T-cell (primary cell): ENCODE measurements at regions not wholly inside any gene's neighbourhood (a gene's known extent, or its start where the extent isn't known, plus 50 kb on each side); places are given as distances from the start of the nearest gene placed in this dataset.

Experiments
- ATAC-seq, 4 experiments: fragments of 200-7000 bp in 3 of 4; fragments of 150-1000 bp in 1 of 4; cut with Tn5 transposase; replicated peaks in 1 of 4; 1 replicate in 3 of 4; 2 replicates in 1 of 4; pipeline ENCODE4 v1.10.0; 2021; ENCODE audit warnings: moderate library complexity in 3 of 4, mild to moderate bottlenecking in 2 of 4, moderate number of reproducible peaks in 1 of 4
- CTCF ChIA-PET, 2 donors: fragments of 300-600 bp; sonication (Branson Sonifier 250); formaldehyde crosslinking; loops; one replicate each; lab custom pipeline; 2022; ENCODE audit warnings: antibody characterized with exemption in 2 of 2; lab: Charles Lee
- POLR2A ChIA-PET, 2 donors: fragments of 300-600 bp; sonication (Branson Sonifier 250); formaldehyde crosslinking; loops; one replicate each; lab custom pipeline; 2022; ENCODE audit warnings: antibody characterized with exemption in 2 of 2; lab: Charles Lee
- DNase-seq, 35 experiments: peaks; one replicate each; pipeline versions ENCODE4 v3.0.0 to v3.0.0-alpha.2; 2013 to 2023
- H3K27ac ChIP-seq: one replicate; pipeline ENCODE4 v1.5.1; 2013; ENCODE audit warnings: low read length
- H3K27me3 ChIP-seq, 2 experiments: replicated peaks in 1 of 2; 1 replicate in 1 of 2; 2 replicates in 1 of 2; pipeline versions ENCODE4 v1.6.1 to v1.7.0; 2013; ENCODE audit warnings: low read length in 1 of 2, mixed read lengths in 1 of 2; ENCODE audit not compliant: control insufficient read depth in 2 of 2, insufficient read depth in 2 of 2; ENCODE audit errors: extremely low read depth in 1 of 2
- H3K36me3 ChIP-seq, 2 donors: 1 replicate in 1 of 2; 2 replicates in 1 of 2; pipeline versions ENCODE4 v1.6.1 to v1.7.0; 2013; ENCODE audit warnings: low read length in 1 of 2; ENCODE audit not compliant: control insufficient read depth in 2 of 2, insufficient read depth in 1 of 2; ENCODE audit errors: extremely low read depth in 1 of 2
- H3K4me1 ChIP-seq, 2 experiments: 1 replicate in 1 of 2; 2 replicates in 1 of 2; pipeline versions ENCODE4 v1.6.1 to v1.7.0; 2013; ENCODE audit warnings: low read length in 2 of 2, mixed read lengths in 1 of 2; ENCODE audit not compliant: insufficient read depth in 2 of 2, control insufficient read depth in 1 of 2; ENCODE audit errors: extremely low read depth in 1 of 2
- H3K4me3 ChIP-seq, 2 donors: 1 replicate in 1 of 2; 2 replicates in 1 of 2; pipeline versions ENCODE4 v1.5.1 to v1.7.0; 2013; ENCODE audit warnings: mild to moderate bottlenecking in 2 of 2, low read length in 1 of 2, moderate library complexity in 1 of 2; ENCODE audit not compliant: control insufficient read depth in 1 of 2; ENCODE audit errors: extremely low read depth in 1 of 2
- H3K9me3 ChIP-seq: 2 replicates; pipeline ENCODE4 v1.7.0; 2013
- H3K27ac Mint-ChIP-seq, 2 donors: one replicate each; pipeline ENCODE4 v1.8.0; 2020 to 2021; ENCODE audit warnings: mild to moderate bottlenecking in 2 of 2, mixed read lengths in 2 of 2
- H3K27me3 Mint-ChIP-seq, 2 donors: one replicate each; pipeline ENCODE4 v1.8.0; 2021 to 2022; ENCODE audit warnings: mixed read lengths in 2 of 2
- H3K36me3 Mint-ChIP-seq: one replicate; pipeline ENCODE4 v1.8.0; 2021; ENCODE audit warnings: mixed read lengths
- H3K4me1 Mint-ChIP-seq, 3 donors: one replicate each; pipeline ENCODE4 v1.8.0; 2020 to 2022; ENCODE audit warnings: mixed read lengths in 3 of 3, mild to moderate bottlenecking in 1 of 3
- H3K4me3 Mint-ChIP-seq, 3 donors: one replicate each; pipeline ENCODE4 v1.8.0; 2020 to 2022; ENCODE audit warnings: mild to moderate bottlenecking in 3 of 3, mixed read lengths in 3 of 3, moderate library complexity in 3 of 3
- H3K9me3 Mint-ChIP-seq, 3 donors: one replicate each; pipeline ENCODE4 v1.8.0; 2020 to 2022; ENCODE audit warnings: mixed read lengths in 3 of 3
- whole genome bisulfite sequencing: methylation state at CpG from one replicate; pipeline ENCODE4 v1.1.5; 2013; ENCODE audit warnings: missing lambda C conversion rate; ENCODE audit not compliant: insufficient coverage; 5-methylcytosine and 5-hydroxymethylcytosine counted together

- 80% methylated on average over 3 of the region's 7 CpGs for WGBS
- no peak overlapping the region for H3K27ac ChIP-seq
- H3K27ac Mint-ChIP-seq: no peak overlapping the region
- H3K4me3 Mint-ChIP-seq: no peak overlapping the region
- ChIA-PET CTCF (no interaction called here), POLR2A (interaction anchor here in 1 of 2 donors (0.7 kb wide), 2 partner anchors 10 to 66 kb away, joined by 3 to 5 read pairs; no protein-coding TSS in a partner anchor)
- H3K4me3 ChIP-seq: no peak overlapping the region
- ATAC-seq (no peak), DNase-seq (no peak)
- no peaks in the 10 kb centered on the region for H3K9me3 ChIP-seq
- H3K27me3 Mint-ChIP-seq: no peaks in the 10 kb centered on the region
- H3K4me1 ChIP-seq: no peaks in the 10 kb centered on the region
- H3K36me3 ChIP-seq: no peaks in the 10 kb centered on the region
- H3K4me1 Mint-ChIP-seq: no peaks in the 10 kb centered on the region
- peaks cover 0 to 4% (median 2%) of the 10 kb centered on the region in 3 donors for H3K9me3 Mint-ChIP-seq
- peaks cover 0 to 3% of the 10 kb centered on the region in 2 experiments for H3K27me3 ChIP-seq
- H3K36me3 Mint-ChIP-seq: no peaks in the 10 kb centered on the region
Observed at GRCh38 chr12:127052511-127053232, 1214.3 kb upstream of the TMEM132C start.

GRCh38 chr12:127054531-127054930, 1212.4 kb upstream of the TMEM132C start:
- Histone ChIP-seq H3K9me3 (no peaks in the 10 kb centered on the region), H3K4me1 (no peaks in the 10 kb centered on the region), H3K36me3 (no peaks in the 10 kb centered on the region), H3K27ac (no peak overlapping the region), H3K4me3 (no peak overlapping the region), H3K27me3 (peaks cover 0 to 9% of the 10 kb centered on the region in 2 experiments)
- WGBS: no CpG with 5 or more reads among the region's 6 CpGs
- ATAC-seq (no peak), DNase-seq (no peak)
- no peaks in the 10 kb centered on the region for H3K36me3 Mint-ChIP-seq
- no peaks in the 10 kb centered on the region for H3K4me1 Mint-ChIP-seq
- ChIA-PET POLR2A (no interaction called here), CTCF (no interaction called here)
- no peak overlapping the region for H3K4me3 Mint-ChIP-seq
- H3K27ac Mint-ChIP-seq: no peak overlapping the region
- H3K9me3 Mint-ChIP-seq: no peaks in the 10 kb centered on the region
- no peaks in the 10 kb centered on the region for H3K27me3 Mint-ChIP-seq

- no peaks in the 10 kb centered on the region for H3K36me3 Mint-ChIP-seq
- H3K27me3 Mint-ChIP-seq: peaks cover 3 to 7% of the 10 kb centered on the region in 2 donors
- H3K4me1 Mint-ChIP-seq: no peaks in the 10 kb centered on the region
- peaks cover 0 to 5% (median 0%) of the 10 kb centered on the region in 3 donors for H3K9me3 Mint-ChIP-seq
- ChIA-PET CTCF (no interaction called here), POLR2A (no interaction called here)
- peaks cover 0 to 16% of the 10 kb centered on the region in 2 experiments for H3K27me3 ChIP-seq
- no peak overlapping the region for H3K27ac Mint-ChIP-seq
- WGBS: 90% methylated on average over 28 of the region's 28 CpGs
- no peak overlapping the region for H3K4me3 ChIP-seq
- no peak overlapping the region for H3K27ac ChIP-seq
- no peaks in the 10 kb centered on the region for H3K4me1 ChIP-seq
- no peaks in the 10 kb centered on the region for H3K9me3 ChIP-seq
- ATAC-seq (no peak), DNase-seq (no peak)
- no peaks in the 10 kb centered on the region for H3K36me3 ChIP-seq
- H3K4me3 Mint-ChIP-seq: no peak overlapping the region
Observed at GRCh38 chr12:127060310-127060847, 1206.6 kb upstream of the TMEM132C start.

GRCh38 chr12:127060933-127061332, 1206.0 kb upstream of the TMEM132C start:
- Mint-ChIP-seq H3K9me3 (peaks cover 0 to 6% (median 0%) of the 10 kb centered on the region in 3 donors), H3K27ac (no peak overlapping the region), H3K36me3 (no peaks in the 10 kb centered on the region), H3K4me3 (no peak overlapping the region), H3K27me3 (peaks cover 3 to 7% of the 10 kb centered on the region in 2 donors), H3K4me1 (no peaks in the 10 kb centered on the region)
- Histone ChIP-seq H3K27me3 (peaks cover 0 to 16% of the 10 kb centered on the region in 2 experiments), H3K36me3 (no peaks in the 10 kb centered on the region), H3K4me1 (no peaks in the 10 kb centered on the region), H3K4me3 (no peak overlapping the region), H3K27ac (no peak overlapping the region), H3K9me3 (no peaks in the 10 kb centered on the region)
- POLR2A ChIA-PET: no interaction called here
- ATAC-seq: no peak
- CTCF ChIA-PET: no interaction called here
- WGBS: 88% methylated on average over 14 of the region's 14 CpGs
- no peak for DNase-seq

- H3K27ac ChIP-seq: no peak overlapping the region
- WGBS: 83% methylated on average over 7 of the region's 18 CpGs
- ChIA-PET CTCF (no interaction called here), POLR2A (interaction anchor here in 1 of 2 donors (0.6 kb wide), 1 partner anchor 474 kb away, joined by 3 read pairs; no protein-coding TSS in a partner anchor)
- H3K4me3 ChIP-seq: no peak overlapping the region
- no peak overlapping the region for H3K27ac Mint-ChIP-seq
- H3K4me1 Mint-ChIP-seq: no peaks in the 10 kb centered on the region
- no peaks in the 10 kb centered on the region for H3K36me3 ChIP-seq
- H3K27me3 ChIP-seq: peaks cover 0 to 11% of the 10 kb centered on the region in 2 experiments
- no peaks in the 10 kb centered on the region for H3K4me1 ChIP-seq
- no peaks in the 10 kb centered on the region for H3K36me3 Mint-ChIP-seq
- DNase-seq (no peak), ATAC-seq (no peak)
- H3K9me3 Mint-ChIP-seq: peaks cover 0 to 6% (median 0%) of the 10 kb centered on the region in 3 donors
- no peak overlapping the region for H3K4me3 Mint-ChIP-seq
- no peaks in the 10 kb centered on the region for H3K9me3 ChIP-seq
- peaks cover 3 to 7% of the 10 kb centered on the region in 2 donors for H3K27me3 Mint-ChIP-seq
Observed at GRCh38 chr12:127063339-127064072, 1203.5 kb upstream of the TMEM132C start.

GRCh38 chr12:127064207-127064606, 1202.8 kb upstream of the TMEM132C start:
- DNase-seq (no peak), ATAC-seq (no peak)
- no peaks in the 10 kb centered on the region for H3K4me1 Mint-ChIP-seq
- no peak overlapping the region for H3K4me3 ChIP-seq
- peaks cover 0 to 7% of the 10 kb centered on the region in 2 experiments for H3K27me3 ChIP-seq
- WGBS: no CpG with 5 or more reads among the region's 5 CpGs
- no peaks in the 10 kb centered on the region for H3K9me3 ChIP-seq
- H3K27ac ChIP-seq: no peak overlapping the region
- H3K27ac Mint-ChIP-seq: no peak overlapping the region
- H3K9me3 Mint-ChIP-seq: peaks cover 0 to 6% (median 0%) of the 10 kb centered on the region in 3 donors
- CTCF ChIA-PET: no interaction called here
- H3K4me3 Mint-ChIP-seq: no peak overlapping the region
- H3K4me1 ChIP-seq: no peaks in the 10 kb centered on the region
- H3K36me3 Mint-ChIP-seq: no peaks in the 10 kb centered on the region
- peaks cover 3 to 7% of the 10 kb centered on the region in 2 donors for H3K27me3 Mint-ChIP-seq
- no peaks in the 10 kb centered on the region for H3K36me3 ChIP-seq
- POLR2A ChIA-PET: interaction anchor here in 1 of 2 donors (0.6 kb wide), 1 partner anchor 475 kb away, joined by 3 read pairs; no protein-coding TSS in a partner anchor
